PC-9 (cell line): ENCODE measurements at regions not wholly inside any gene's neighbourhood (a gene's known extent, or its start where the extent isn't known, plus 50 kb on each side); places are given as distances from the start of the nearest gene placed in this dataset.
"Not testable (repeated sequence)": the region's sequence is repeated elsewhere in the genome, so short reads cannot be mapped to it uniquely, and the experiment has no call there.

Experiments used
- BruUV-seq: library from RNA; stranded (reverse); fragments of 400-500 nt; replicated peaks from 2 replicates; lab custom pipeline; 2021; lab: Mats Ljungman, UMichigan
- CTCF ChIA-PET: fragments of 300-600 bp; sonication (Branson Sonifier 250); formaldehyde crosslinking; loops from one replicate; lab custom pipeline; 2022; ENCODE audit warnings: antibody characterized with exemption; lab: Charles Lee
- POLR2A ChIA-PET: fragments of 300-600 bp; sonication (Branson Sonifier 250); formaldehyde crosslinking; loops from one replicate; lab custom pipeline; 2022; ENCODE audit warnings: antibody characterized with exemption; ENCODE audit not compliant: unreplicated experiment; lab: Charles Lee
- DNase-seq, 2 experiments: peaks; one replicate each; pipeline versions ENCODE4 v3.0.0 to v3.0.0-alpha.2; 2015 to 2022; ENCODE audit warnings: mixed read lengths in 1 of 2
- H2AFZ ChIP-seq: fragments of 200-600 bp; sonication (generic); 2 replicates; pipeline ENCODE4 v1.8.1; 2017; ENCODE audit warnings: antibody characterized with exemption
- H3F3A ChIP-seq: fragments of 200-600 bp; sonication (generic); 2 replicates; pipeline ENCODE4 v1.8.1; 2017; ENCODE audit warnings: antibody characterized with exemption, mild to moderate bottlenecking, low read depth; ENCODE audit not compliant: insufficient read depth
- H3K27ac ChIP-seq: fragments of 200-600 bp; sonication (generic); 2 replicates; pipeline ENCODE4 v1.6.1; 2016; ENCODE audit warnings: mixed run types
- H3K27me3 ChIP-seq: fragments of 200-600 bp; sonication (generic); 2 replicates; pipeline ENCODE4 v1.6.1; 2016; ENCODE audit warnings: low read depth, mixed run types; ENCODE audit not compliant: insufficient read depth
- H3K36me3 ChIP-seq: fragments of 200-600 bp; sonication (generic); 2 replicates; pipeline ENCODE4 v1.6.1; 2016; ENCODE audit warnings: low read depth, mixed run types
- H3K4me1 ChIP-seq: fragments of 200-600 bp; sonication (generic); replicated peaks from 2 replicates; pipeline ENCODE4 v1.6.1; 2016; ENCODE audit warnings: mixed run types; ENCODE audit not compliant: insufficient read depth
- H3K4me2 ChIP-seq: fragments of 200-600 bp; sonication (generic); 2 replicates; pipeline ENCODE4 v1.6.1; 2017; ENCODE audit warnings: mixed run types
- H3K4me3 ChIP-seq: fragments of 200-600 bp; sonication (generic); 2 replicates; pipeline ENCODE4 v1.6.1; 2016; ENCODE audit warnings: mixed run types
- H3K79me2 ChIP-seq: fragments of 200-600 bp; sonication (generic); 2 replicates; pipeline ENCODE4 v1.6.1; 2017; ENCODE audit warnings: low read depth, mixed run types
- H3K9me2 ChIP-seq: fragments of 200-600 bp; sonication (generic); 2 replicates; pipeline ENCODE4 v1.8.1; 2017; ENCODE audit warnings: mild to moderate bottlenecking; ENCODE audit not compliant: insufficient read depth
- H3K9me3 ChIP-seq: fragments of 200-600 bp; sonication (generic); 2 replicates; pipeline ENCODE4 v1.8.1; 2016; ENCODE audit warnings: low read depth; ENCODE audit not compliant: insufficient read depth
- H4K20me1 ChIP-seq: fragments of 200-600 bp; sonication (generic); 2 replicates; pipeline ENCODE4 v1.8.1; 2017; ENCODE audit not compliant: insufficient read depth
- CTCF ChIP-seq: fragments of 200-600 bp; sonication (generic); conservative IDR thresholded peaks from 2 replicates; pipeline ENCODE4 v1.6.1; 2017; ENCODE audit warnings: mixed run types, antibody characterized with exemption, mild to moderate bottlenecking, moderate library complexity
- EZH2 ChIP-seq: fragments of 200-600 bp; sonication (generic); IDR thresholded peaks from 2 replicates; pipeline ENCODE4 v1.8.0; 2017; ENCODE audit warnings: antibody characterized with exemption, low read depth
- intact Hi-C: fragments of 100-400 bp; cut with micrococcal nuclease; formaldehyde crosslinking; loops from one replicate; pipeline ENCODE4 v1.10.0; 2022; ENCODE audit not compliant: unreplicated experiment

GRCh38 chr12:25701290-25701689, 148.2 kb upstream of the LMNTD1 start:
- Histone ChIP-seq H3K4me3 (no peak overlapping the region), H4K20me1 (no peaks in the 10 kb centered on the region), H3K9me3 (0 out of 2 replicates have a peak, but pooled peaks cover 3% of the 10 kb centered on the region), H3K36me3 (no peaks in the 10 kb centered on the region), H3K27me3 (no peaks in the 10 kb centered on the region), H3K79me2 (no peaks in the 10 kb centered on the region), H3K27ac (no peak overlapping the region), H2AFZ (no peak overlapping the region), H3K4me1 (no peaks in the 10 kb centered on the region), H3F3A (no peaks in the 10 kb centered on the region), H3K9me2 (no peaks in the 10 kb centered on the region; the same call in 1 of the 2 replicates), H3K4me2 (no peak overlapping the region)
- CTCF ChIA-PET: no interaction called here
- DNase-seq: no peak
- no TSS peak for BruUV-seq
- intact Hi-C loops: no loop called here
- TF ChIP-seq CTCF (no peak), EZH2 (no peak)
- POLR2A ChIA-PET: no interaction called here

GRCh38 chr12:25702553-25702952, 149.5 kb upstream of the LMNTD1 start:
- Histone ChIP-seq H3K79me2 (no peaks in the 10 kb centered on the region), H3K9me2 (no peaks in the 10 kb centered on the region; the same call in 1 of the 2 replicates), H3K36me3 (no peaks in the 10 kb centered on the region), H3K9me3 (0 out of 2 replicates have a peak, but pooled peaks cover 3% of the 10 kb centered on the region), H3K27me3 (no peaks in the 10 kb centered on the region), H3F3A (no peaks in the 10 kb centered on the region), H3K4me1 (no peaks in the 10 kb centered on the region), H4K20me1 (no peaks in the 10 kb centered on the region), H3K27ac (no peak overlapping the region), H3K4me3 (no peak overlapping the region), H3K4me2 (no peak overlapping the region), H2AFZ (no peak overlapping the region)
- CTCF ChIA-PET: no interaction called here
- POLR2A ChIA-PET: no interaction called here
- no TSS peak for BruUV-seq
- no peak for DNase-seq
- intact Hi-C loops: no loop called here
- TF ChIP-seq CTCF (no peak), EZH2 (no peak)

- Histone ChIP-seq H3K4me2 (no peak overlapping the region), H3K9me3 (0 out of 2 replicates have a peak, but pooled peaks cover 3% of the 10 kb centered on the region), H3K9me2 (no peaks in the 10 kb centered on the region; the same call in 1 of the 2 replicates), H3K27ac (no peak overlapping the region), H3K4me3 (no peak overlapping the region), H2AFZ (no peak overlapping the region), H3K27me3 (no peaks in the 10 kb centered on the region), H4K20me1 (no peaks in the 10 kb centered on the region), H3K36me3 (no peaks in the 10 kb centered on the region), H3F3A (no peaks in the 10 kb centered on the region), H3K79me2 (no peaks in the 10 kb centered on the region), H3K4me1 (no peaks in the 10 kb centered on the region)
- ChIA-PET POLR2A (no interaction called here), CTCF (no interaction called here)
- intact Hi-C loops: no loop called here
- BruUV-seq: no TSS peak
- TF ChIP-seq EZH2: no peak
- TF ChIP-seq CTCF: no peak
- DNase-seq: no peak
Observed at GRCh38 chr12:25705261-25705660, 152.2 kb upstream of the LMNTD1 start.

GRCh38 chr12:25706646-25707045, 153.6 kb upstream of the LMNTD1 start:
- CTCF ChIA-PET, H3K27me3 ChIP-seq, intact Hi-C loops, POLR2A ChIA-PET, H3K79me2 ChIP-seq, H3F3A ChIP-seq, H3K4me2 ChIP-seq, BruUV-seq, H3K9me3 ChIP-seq, H3K4me3 ChIP-seq, DNase-seq, H2AFZ ChIP-seq, H3K36me3 ChIP-seq, H3K9me2 ChIP-seq, H3K27ac ChIP-seq, H3K4me1 ChIP-seq, H4K20me1 ChIP-seq: not testable (repeated sequence)
